HepG2 (cell line): ENCODE measurements at regions not wholly inside any gene's neighbourhood (a gene's known extent, or its start where the extent isn't known, plus 50 kb on each side); places are given as distances from the start of the nearest gene placed in this dataset.

Experiments
- ATAC-seq: fragments of 200-7000 bp; cut with Tn5 transposase; 3 replicates; pipeline ENCODE4 v1.9.1; 2020; ENCODE audit warnings: mild to moderate bottlenecking, moderate library complexity
- BruUV-seq: library from RNA; stranded (reverse); fragments of 400-500 nt; replicated peaks from 2 replicates; lab custom pipeline; 2021; lab: Mats Ljungman, UMichigan
- CTCF ChIA-PET: fragments of 300-600 bp; formaldehyde crosslinking; extraction: SDS; loops from one replicate; lab custom pipeline; 2021; ENCODE audit warnings: low total read pairs, inconsistent platforms, low intra/inter-chr PET ratio; lab: Yijun Ruan, JAX
- POLR2A ChIA-PET: fragments of 350-600 bp; sonication (Branson Sonifier 250); formaldehyde crosslinking; loops from one replicate; lab custom pipeline; 2020; ENCODE audit warnings: antibody characterized with exemption, inconsistent platforms; lab: Yijun Ruan, JAX
- DNase-seq: peaks from one replicate; pipeline ENCODE4 v3.0.0-alpha.2; 2015; ENCODE audit warnings: low spot score
- FAIRE-seq: peaks from 3 replicates; lab custom pipeline; 2011; peaks lifted over from hg19 to GRCh38; lab: Jason Lieb, UNC
- H2AFZ ChIP-seq: one replicate; pipeline ENCODE4 v1.6.1; 2011; ENCODE audit warnings: low read length, inconsistent platforms
- H3K27ac ChIP-seq: fragments of 300-600 bp; 3 replicates; pipeline ENCODE4 v1.8.0; 2011; ENCODE audit warnings: mixed run types, mild to moderate bottlenecking, mixed read lengths, low read length, inconsistent platforms; ENCODE audit not compliant: insufficient read depth; ENCODE audit errors: extremely low read length
- H3K27me3 ChIP-seq, 2 experiments: fragments of 200-600 bp in 1 of 2; 2 replicates in 1 of 2; 3 replicates in 1 of 2; pipeline versions ENCODE4 v1.6.0 to v1.8.0; 2011; ENCODE audit warnings: low read length in 2 of 2, mild to moderate bottlenecking in 2 of 2, moderate library complexity in 2 of 2, inconsistent platforms in 1 of 2; ENCODE audit not compliant: insufficient read depth in 2 of 2, control insufficient read depth in 1 of 2
- H3K36me3 ChIP-seq, 2 experiments: fragments of 200-600 bp in 1 of 2; replicated peaks in 1 of 2; 2 replicates in 1 of 2; 3 replicates in 1 of 2; pipeline versions ENCODE4 v1.5.1 to v1.8.0; 2011; ENCODE audit warnings: low read length in 2 of 2, inconsistent platforms in 1 of 2; ENCODE audit not compliant: insufficient read depth in 2 of 2, control insufficient read depth in 1 of 2
- H3K4me1 ChIP-seq: 2 replicates; pipeline ENCODE4 v1.5.1; 2012; ENCODE audit warnings: low read length, inconsistent platforms; ENCODE audit not compliant: insufficient read depth
- H3K4me2 ChIP-seq: 2 replicates; pipeline ENCODE4 v1.6.0; 2011; ENCODE audit warnings: low read depth, low read length, inconsistent platforms
- H3K4me3 ChIP-seq, 3 experiments: fragments of 200-600 bp in 1 of 3; sonication (generic), shearing (Covaris generic) in 1 of 3; replicated peaks in 1 of 3; 2 replicates each; pipeline ENCODE4 v1.5.1; 2011 to 2016; ENCODE audit warnings: low read length in 3 of 3, inconsistent platforms in 2 of 3, low read depth in 2 of 3, mild to moderate bottlenecking in 2 of 3, control low read depth in 1 of 3, mixed read lengths in 1 of 3; ENCODE audit not compliant: insufficient read depth in 1 of 3
- H3K79me2 ChIP-seq: one replicate; pipeline ENCODE4 v1.6.1; 2011; ENCODE audit warnings: low read length, inconsistent platforms; ENCODE audit not compliant: insufficient read depth
- H3K9ac ChIP-seq: 2 replicates; pipeline ENCODE4 v1.6.0; 2011; ENCODE audit warnings: mild to moderate bottlenecking, low read depth, low read length, inconsistent platforms; ENCODE audit not compliant: insufficient read depth
- H3K9me3 ChIP-seq: 2 replicates; pipeline ENCODE4 v1.5.1; 2012; ENCODE audit warnings: mild to moderate bottlenecking, low read length
- H4K20me1 ChIP-seq: 2 replicates; pipeline ENCODE4 v1.6.0; 2011; ENCODE audit warnings: inconsistent platforms, mild to moderate bottlenecking, low read length, moderate library complexity; ENCODE audit not compliant: insufficient read depth
- ELF3 ChIP-seq: IDR thresholded peaks from 2 replicates; pipeline ENCODE4 v1.6.1; 2016; ENCODE audit warnings: missing genetic modification reagents, missing compliant biosample characterization
- MATR3 ChIP-seq: sonication (generic); formaldehyde crosslinking; IDR thresholded peaks from 2 replicates; pipeline ENCODE4 v1.4.0; 2020; ENCODE audit warnings: missing genetic modification reagents
- MLX ChIP-seq: IDR thresholded peaks from 2 replicates; pipeline ENCODE4 v1.6.1; 2016
- MTF1 ChIP-seq: sonication (generic); formaldehyde crosslinking; IDR thresholded peaks from 2 replicates; pipeline ENCODE4 v1.5.0; 2020; ENCODE audit warnings: missing genetic modification reagents
- POLR2G ChIP-seq: fragments of 200-400 bp; formaldehyde crosslinking; IDR thresholded peaks from 2 replicates; pipeline ENCODE4 v1.6.1; 2018; ENCODE audit warnings: mild to moderate bottlenecking, low read depth, low read length, moderate library complexity
- SNAPC2 ChIP-seq: sonication (generic); formaldehyde crosslinking; IDR thresholded peaks from 2 replicates; pipeline ENCODE4 v1.8.1; 2022; ENCODE audit warnings: mild to moderate bottlenecking, missing genetic modification reagents
- SYNCRIP ChIP-seq: fragments of 200-400 bp; formaldehyde crosslinking; IDR thresholded peaks from 2 replicates; pipeline ENCODE4 v1.6.1; 2018; ENCODE audit warnings: mild to moderate bottlenecking, low read depth, low read length; ENCODE audit not compliant: insufficient read depth
- THRA ChIP-seq: sonication (generic); formaldehyde crosslinking; IDR thresholded peaks from 2 replicates; pipeline ENCODE4 v1.4.0; 2020; ENCODE audit warnings: missing genetic modification reagents, borderline replicate concordance
- ZNF160 ChIP-seq: sonication (generic); formaldehyde crosslinking; IDR thresholded peaks from 2 replicates; pipeline ENCODE4 v1.8.0; 2022; ENCODE audit warnings: mild to moderate bottlenecking, inconsistent platforms, missing genetic modification reagents
- ZNF317 ChIP-seq: sonication (generic); formaldehyde crosslinking; IDR thresholded peaks from 2 replicates; pipeline ENCODE4 v1.5.0; 2020; ENCODE audit warnings: mild to moderate bottlenecking, missing genetic modification reagents
- ZNF589 ChIP-seq: sonication (generic); formaldehyde crosslinking; conservative IDR thresholded peaks from 2 replicates; pipeline ENCODE4 v1.8.0; 2022; ENCODE audit warnings: mild to moderate bottlenecking, moderate library complexity, missing genetic modification reagents
- WGBS: methylation state at CpG from one replicate; pipeline ENCODE4 v1.1.6; 2017; ENCODE audit warnings: low lambda C conversion rate; 5-methylcytosine and 5-hydroxymethylcytosine counted together
- in situ Hi-C: cut with HindIII; loops from 2 replicates; pipeline ENCODE4 v1.10.0; 2017; ENCODE audit warnings: low pct_unique_long_range_greater_than_20kb; ENCODE audit not compliant: extremely low pct_ligation_motif_present
- intact Hi-C: fragments of 100-400 bp; cut with micrococcal nuclease; formaldehyde crosslinking; loops from one replicate; pipeline ENCODE4 v1.10.0; 2022; ENCODE audit not compliant: unreplicated experiment

GRCh38 chr4:153116291-153116680 lies 88.0 kb upstream of the TRIM2 start (continued):
- no peak for TF ChIP-seq THRA (CRISPR knock-in tag)
- TF ChIP-seq, all 625 proteins: peak for 0

GRCh38 chr4:153116801-153117200 lies 87.4 kb upstream of the TRIM2 start:
- no peaks in the 10 kb centered on the region for H3K79me2 ChIP-seq
- no peak for FAIRE-seq
- no peaks in the 10 kb centered on the region for H3K36me3 ChIP-seq
- ChIA-PET POLR2A (no interaction called here), CTCF (no interaction called here)
- in situ Hi-C loops: no loop called here
- peaks cover 11% of the 10 kb centered on the region; the same call in 1 of the 2 replicates for H3K4me1 ChIP-seq
- H3K9ac ChIP-seq: no peak overlapping the region
- no peak for DNase-seq
- no TSS peak for BruUV-seq
- no peaks in the 10 kb centered on the region for H3K9me3 ChIP-seq
- H3K27me3 ChIP-seq: peaks cover 0 to 25% of the 10 kb centered on the region in 2 experiments; a peak in 3 of 5 replicates
- no peaks in the 10 kb centered on the region for H4K20me1 ChIP-seq
- TF ChIP-seq ZNF160 (CRISPR knock-in tag): no peak
- no peak for TF ChIP-seq ZNF589 (CRISPR knock-in tag)
- no peak for TF ChIP-seq POLR2G
- TF ChIP-seq MATR3 (CRISPR knock-in tag): no peak
- no peak for TF ChIP-seq MTF1 (CRISPR knock-in tag)
- no peak for TF ChIP-seq ELF3 (CRISPR knock-in tag)
- no peak for TF ChIP-seq ZNF317 (CRISPR knock-in tag)
- TF ChIP-seq SYNCRIP: no peak
- TF ChIP-seq SNAPC2 (CRISPR knock-in tag): no peak
- no peak for TF ChIP-seq MLX (CRISPR knock-in tag)
- TF ChIP-seq, all 625 proteins: peak for 0
- WGBS: 15% methylated on average over 1 of the region's 1 CpG
- Histone ChIP-seq H2AFZ (no peak overlapping the region), H3K27ac (no peak overlapping the region), H3K4me2 (no peak overlapping the region), H3K4me3 (no peak overlapping the region)
- intact Hi-C loops: no loop called here
- no peak for ATAC-seq
